NB4 (cell line): ENCODE measurements at regions not wholly inside any gene's neighbourhood (a gene's known extent, or its start where the extent isn't known, plus 50 kb on each side); places are given as distances from the start of the nearest gene placed in this dataset.

Source experiments
- DNase-seq: peaks from one replicate; pipeline ENCODE4 v3.0.0; 2010; ENCODE audit warnings: low read depth
- H3K4me3 ChIP-seq: one replicate; pipeline ENCODE4 v1.5.1; 2011; ENCODE audit warnings: mild to moderate bottlenecking, low read depth, low read length, moderate library complexity
- MYC ChIP-seq: IDR thresholded peaks from 2 replicates; pipeline ENCODE4 v1.6.1; 2011; ENCODE audit warnings: low read depth, low read length
- POLR2A ChIP-seq: IDR thresholded peaks from 2 replicates; pipeline ENCODE4 v1.6.1; 2011; ENCODE audit warnings: mild to moderate bottlenecking; ENCODE audit not compliant: insufficient read length; ENCODE audit errors: extremely low read depth
- TF ChIP-seq, protein P1 (sequence below): IDR thresholded peaks from 2 replicates; pipeline ENCODE4 v1.6.1; 2011; ENCODE audit warnings: low read depth, low read length
- TF ChIP-seq, protein P2 (sequence below): IDR thresholded peaks from one replicate; pipeline ENCODE4 v1.5.1; 2012; ENCODE audit warnings: low read depth, low read length

DNA sequence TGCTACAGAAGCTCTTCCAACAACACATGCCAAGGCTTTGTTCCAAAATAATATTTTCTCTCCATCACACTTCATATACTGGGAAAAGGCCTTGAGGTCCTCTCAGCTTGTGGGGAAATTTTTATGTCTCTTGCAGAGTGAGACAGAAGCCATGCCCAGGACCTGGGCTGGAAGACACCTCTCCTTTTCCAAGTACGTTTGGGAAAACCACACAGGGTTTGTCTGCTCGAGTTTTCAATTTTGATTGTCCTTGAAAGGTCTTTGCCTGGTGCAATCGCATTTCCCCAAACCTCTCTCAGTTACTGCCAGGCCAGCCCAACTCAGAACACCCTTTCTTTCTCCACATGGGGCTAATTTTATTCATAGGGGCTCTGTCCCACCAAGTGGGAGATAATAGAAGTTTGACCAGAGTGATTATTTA lies 272.2 kb downstream of the OSR1 start:
- TF ChIP-seq, protein P1, sequence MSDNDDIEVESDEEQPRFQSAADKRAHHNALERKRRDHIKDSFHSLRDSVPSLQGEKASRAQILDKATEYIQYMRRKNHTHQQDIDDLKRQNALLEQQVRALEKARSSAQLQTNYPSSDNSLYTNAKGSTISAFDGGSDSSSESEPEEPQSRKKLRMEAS = no peak
- no peak for TF ChIP-seq POLR2A
- TF ChIP-seq, protein P2, sequence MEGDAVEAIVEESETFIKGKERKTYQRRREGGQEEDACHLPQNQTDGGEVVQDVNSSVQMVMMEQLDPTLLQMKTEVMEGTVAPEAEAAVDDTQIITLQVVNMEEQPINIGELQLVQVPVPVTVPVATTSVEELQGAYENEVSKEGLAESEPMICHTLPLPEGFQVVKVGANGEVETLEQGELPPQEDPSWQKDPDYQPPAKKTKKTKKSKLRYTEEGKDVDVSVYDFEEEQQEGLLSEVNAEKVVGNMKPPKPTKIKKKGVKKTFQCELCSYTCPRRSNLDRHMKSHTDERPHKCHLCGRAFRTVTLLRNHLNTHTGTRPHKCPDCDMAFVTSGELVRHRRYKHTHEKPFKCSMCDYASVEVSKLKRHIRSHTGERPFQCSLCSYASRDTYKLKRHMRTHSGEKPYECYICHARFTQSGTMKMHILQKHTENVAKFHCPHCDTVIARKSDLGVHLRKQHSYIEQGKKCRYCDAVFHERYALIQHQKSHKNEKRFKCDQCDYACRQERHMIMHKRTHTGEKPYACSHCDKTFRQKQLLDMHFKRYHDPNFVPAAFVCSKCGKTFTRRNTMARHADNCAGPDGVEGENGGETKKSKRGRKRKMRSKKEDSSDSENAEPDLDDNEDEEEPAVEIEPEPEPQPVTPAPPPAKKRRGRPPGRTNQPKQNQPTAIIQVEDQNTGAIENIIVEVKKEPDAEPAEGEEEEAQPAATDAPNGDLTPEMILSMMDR = no peak
- no peak for TF ChIP-seq MYC
- no peak for DNase-seq
- no peak overlapping the region for H3K4me3 ChIP-seq

DNA sequence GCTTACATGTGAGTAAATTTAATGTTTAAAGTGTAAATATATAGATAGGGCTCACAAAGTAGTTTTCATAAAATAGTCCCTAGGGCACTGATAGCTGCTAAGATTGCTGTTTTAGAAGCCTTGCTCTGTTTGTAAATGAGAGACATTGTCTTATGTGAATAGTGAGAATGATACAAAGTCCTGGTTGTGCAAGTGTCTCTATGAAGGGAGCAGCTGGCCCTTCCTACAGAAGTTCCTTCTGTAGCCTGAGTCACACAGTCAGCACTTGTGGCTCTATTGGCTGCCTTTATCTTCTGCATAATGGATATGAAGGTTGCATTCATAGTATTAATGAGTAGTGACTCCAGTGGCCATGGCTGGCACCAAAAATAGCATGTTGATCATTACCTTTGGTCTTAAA lies 279.7 kb downstream of the OSR1 start:
- DNase-seq = no peak
- H3K4me3 ChIP-seq = no peak overlapping the region
- no peak for TF ChIP-seq MYC
- TF ChIP-seq, protein P1 = no peak
- TF ChIP-seq, protein P2 = no peak
- no peak for TF ChIP-seq POLR2A

DNA sequence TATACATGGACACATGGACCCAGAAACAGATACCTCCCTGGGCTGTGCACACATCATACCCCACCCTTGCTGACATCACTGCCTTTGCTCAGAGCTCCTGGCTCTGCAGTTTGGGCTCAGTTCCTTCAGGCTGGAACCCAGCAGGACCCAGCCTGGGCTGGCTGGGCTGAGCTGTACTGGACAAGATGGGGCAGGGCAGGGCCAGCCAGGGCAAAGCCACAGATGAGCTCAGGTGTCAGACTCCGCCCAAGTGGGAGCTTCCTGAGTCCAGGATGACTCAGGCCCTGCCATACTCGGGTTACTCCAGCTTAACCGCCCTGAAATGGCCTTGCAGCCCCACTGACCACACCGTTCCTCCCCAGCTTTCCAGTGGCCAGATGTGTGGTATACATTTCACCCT lies 284.9 kb downstream of the OSR1 start:
- TF ChIP-seq, protein P1 = no peak
- TF ChIP-seq, protein P2 = no peak
- TF ChIP-seq MYC (no peak), POLR2A (no peak)
- DNase-seq = no peak
- no peak overlapping the region for H3K4me3 ChIP-seq

DNA sequence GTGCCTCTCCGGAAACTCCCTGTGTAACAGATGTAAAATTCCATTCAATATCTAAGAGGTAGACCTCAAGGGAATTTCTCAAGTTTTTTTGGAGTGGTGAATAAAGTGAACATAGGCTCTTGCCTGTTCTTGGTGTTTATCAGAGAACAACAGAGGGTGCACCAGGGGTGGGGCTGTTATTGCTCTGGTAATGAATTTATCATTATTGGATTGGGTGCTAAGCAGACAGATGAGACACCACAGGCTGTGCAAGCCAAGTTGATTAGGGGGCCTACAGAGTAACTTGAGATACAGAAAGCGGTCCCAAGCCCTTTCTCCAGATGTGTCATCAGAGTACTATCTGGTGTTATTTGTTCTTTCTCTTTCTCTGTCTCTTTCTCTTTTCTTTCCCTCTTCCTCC lies 286.3 kb downstream of the OSR1 start:
- H3K4me3 ChIP-seq = no peak overlapping the region
- DNase-seq = no peak
- TF ChIP-seq, protein P2 = no peak
- TF ChIP-seq MYC (no peak), POLR2A (no peak)
- TF ChIP-seq, protein P1 = no peak

DNA sequence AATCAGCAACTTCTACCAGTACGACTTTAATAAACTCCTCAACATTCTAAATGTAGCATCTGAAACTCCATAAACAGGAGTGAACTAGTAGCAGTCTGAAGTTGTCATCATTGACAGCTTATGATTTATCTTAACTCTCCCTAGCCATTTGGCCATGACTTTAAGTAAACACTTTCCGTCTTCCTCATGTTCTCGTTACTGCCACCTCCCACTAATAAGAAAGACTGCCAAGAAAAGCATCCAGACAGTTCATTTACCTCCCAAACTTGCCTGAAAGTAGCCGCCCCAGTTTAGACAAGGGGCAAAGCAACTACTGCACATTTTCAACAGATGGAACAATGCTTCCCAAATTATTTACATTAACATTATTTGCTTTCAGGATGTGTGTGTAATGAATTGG lies 287.5 kb downstream of the OSR1 start:
- DNase-seq = no peak
- H3K4me3 ChIP-seq = no peak overlapping the region
- TF ChIP-seq MYC = no peak
- TF ChIP-seq, protein P2 = no peak

DNA sequence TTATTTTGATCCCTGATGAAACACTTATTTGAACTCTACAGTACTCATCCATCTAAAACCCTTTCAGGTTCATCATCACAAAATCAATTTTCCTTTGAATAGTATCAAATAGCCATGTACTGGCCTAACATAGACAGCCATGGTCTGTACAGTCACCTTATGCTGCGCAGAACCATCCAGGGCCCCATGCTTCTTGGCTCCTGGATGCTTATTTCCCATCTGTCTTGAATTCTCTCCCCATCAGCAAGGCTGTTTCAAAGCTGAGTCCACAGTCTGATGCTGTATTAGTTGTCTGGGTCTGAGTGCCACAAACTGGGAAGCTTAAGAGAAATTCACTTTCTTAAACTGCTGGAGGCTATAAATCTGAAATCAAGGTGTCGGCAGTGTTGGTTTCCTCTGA lies 290.2 kb downstream of the OSR1 start:
- TF ChIP-seq, protein P1 = no peak
- no peak for TF ChIP-seq POLR2A
- no peak for TF ChIP-seq MYC
- TF ChIP-seq, protein P2 = no peak
- H3K4me3 ChIP-seq = no peak overlapping the region
- no peak for DNase-seq
